Liver (tissue), 8 donors: ENCODE measurements at regions not wholly inside any gene's neighbourhood (a gene's known extent, or its start where the extent isn't known, plus 50 kb on each side); places are given as distances from the start of the nearest gene placed in this dataset.

Experiments
- DNase-seq: peaks from one replicate; pipeline ENCODE4 v3.0.0-alpha.2; 2017; ENCODE audit warnings: low spot score
- H3K27ac ChIP-seq, 2 donors: one replicate each; pipeline ENCODE4 v1.7.0; 2013; ENCODE audit warnings: inconsistent platforms in 2 of 2, low read length in 2 of 2, control low read depth in 1 of 2, low read depth in 1 of 2, mild to moderate bottlenecking in 1 of 2
- H3K27me3 ChIP-seq, 4 donors: one replicate each; pipeline versions ENCODE4 v1.6.1 to v1.7.0; 2013; ENCODE audit warnings: low read length in 3 of 4, inconsistent platforms in 1 of 4, mild to moderate bottlenecking in 1 of 4, moderate library complexity in 1 of 4; ENCODE audit not compliant: control insufficient read depth in 4 of 4, insufficient read depth in 4 of 4
- H3K36me3 ChIP-seq, 4 donors: one replicate each; pipeline versions ENCODE4 v1.6.1 to v1.7.0; 2013; ENCODE audit warnings: low read length in 3 of 4, mild to moderate bottlenecking in 3 of 4, low read depth in 1 of 4, moderate library complexity in 1 of 4; ENCODE audit not compliant: control insufficient read depth in 4 of 4, insufficient read depth in 3 of 4
- H3K4me1 ChIP-seq, 4 donors: one replicate each; pipeline versions ENCODE4 v1.6.1 to v1.7.0; 2013; ENCODE audit warnings: low read length in 3 of 4, mild to moderate bottlenecking in 3 of 4, moderate library complexity in 1 of 4; ENCODE audit not compliant: control insufficient read depth in 4 of 4, insufficient read depth in 4 of 4
- H3K4me3 ChIP-seq, 3 donors: one replicate each; pipeline versions ENCODE4 v1.6.1 to v1.7.0; 2013; ENCODE audit warnings: low read length in 3 of 3, control low read depth in 1 of 3, low read depth in 1 of 3, mild to moderate bottlenecking in 1 of 3
- H3K9ac ChIP-seq, 2 donors: one replicate each; pipeline ENCODE4 v1.7.0; 2013; ENCODE audit warnings: low read length in 2 of 2, mild to moderate bottlenecking in 2 of 2, moderate library complexity in 2 of 2, control low read depth in 1 of 2, low read depth in 1 of 2
- H3K9me3 ChIP-seq, 4 donors: one replicate each; pipeline versions ENCODE4 v1.6.1 to v1.7.0; 2013; ENCODE audit warnings: low read length in 3 of 4; ENCODE audit not compliant: control insufficient read depth in 4 of 4
- CTCF ChIP-seq: fragments of 150-350 bp; IDR thresholded peaks from 2 replicates; pipeline ENCODE4 v1.5.1; 2017; ENCODE audit warnings: improper control_type of control experiment, low read depth, low read length; ENCODE audit not compliant: missing input control
- EGR1 ChIP-seq, 2 donors: IDR thresholded peaks; 2 replicates each; pipeline ENCODE4 v1.6.1; 2016 to 2018; ENCODE audit warnings: antibody characterized with exemption in 2 of 2, low read depth in 2 of 2
- FOXA1 ChIP-seq: IDR thresholded peaks from 2 replicates; pipeline ENCODE4 v1.6.1; 2016; ENCODE audit warnings: antibody characterized with exemption
- FOXA2 ChIP-seq: IDR thresholded peaks from 2 replicates; pipeline ENCODE4 v1.6.1; 2016; ENCODE audit warnings: antibody characterized with exemption
- GABPA ChIP-seq, 2 donors: IDR thresholded peaks in 1 of 2; conservative IDR thresholded peaks in 1 of 2; 2 replicates each; pipeline ENCODE4 v1.6.1; 2016; ENCODE audit warnings: antibody characterized with exemption in 2 of 2, mild to moderate bottlenecking in 1 of 2, moderate library complexity in 1 of 2
- HNF4A ChIP-seq, 2 donors: conservative IDR thresholded peaks; 2 replicates each; pipeline ENCODE4 v1.6.1; 2016; ENCODE audit warnings: antibody characterized with exemption in 2 of 2, mild to moderate bottlenecking in 2 of 2
- HNF4G ChIP-seq: IDR thresholded peaks from 2 replicates; pipeline ENCODE4 v1.6.1; 2016; ENCODE audit warnings: antibody characterized with exemption
- JUND ChIP-seq, 2 donors: IDR thresholded peaks; 2 replicates each; pipeline ENCODE4 v1.6.1; 2016; ENCODE audit warnings: antibody characterized with exemption in 2 of 2
- NR2F2 ChIP-seq: IDR thresholded peaks from 2 replicates; pipeline ENCODE4 v1.6.1; 2016; ENCODE audit warnings: antibody characterized with exemption
- RAD21 ChIP-seq, 2 donors: IDR thresholded peaks; 2 replicates each; pipeline ENCODE4 v1.6.1; 2016; ENCODE audit warnings: antibody characterized with exemption in 2 of 2, mild to moderate bottlenecking in 2 of 2
- REST ChIP-seq: IDR thresholded peaks from 2 replicates; pipeline ENCODE4 v1.6.1; 2016; ENCODE audit warnings: antibody characterized with exemption, mild to moderate bottlenecking
- RXRA ChIP-seq, 2 donors: IDR thresholded peaks; 2 replicates each; pipeline ENCODE4 v1.6.1; 2017 to 2018; ENCODE audit warnings: antibody characterized with exemption in 2 of 2, mild to moderate bottlenecking in 1 of 2
- SP1 ChIP-seq: IDR thresholded peaks from 2 replicates; pipeline ENCODE4 v1.6.1; 2018; ENCODE audit warnings: antibody characterized with exemption, mild to moderate bottlenecking
- TAF1 ChIP-seq: conservative IDR thresholded peaks from 2 replicates; pipeline ENCODE4 v1.6.1; 2016; ENCODE audit warnings: antibody characterized with exemption, mild to moderate bottlenecking
- YY1 ChIP-seq: IDR thresholded peaks from 2 replicates; pipeline ENCODE4 v1.6.1; 2016; ENCODE audit warnings: antibody characterized with exemption, mild to moderate bottlenecking
- WGBS: extraction: QIAGEN DNeasy Blood & Tissue Kit; methylation state at CpG from one replicate; pipeline ENCODE4 v1.1.7; 2013; 5-methylcytosine and 5-hydroxymethylcytosine counted together
- TF ChIP-seq, protein P1 (sequence below): IDR thresholded peaks from 2 replicates; pipeline ENCODE4 v1.6.1; 2016; ENCODE audit warnings: antibody characterized with exemption
- TF ChIP-seq, protein P2 (sequence below): IDR thresholded peaks from 2 replicates; pipeline ENCODE4 v1.6.1; 2016; ENCODE audit warnings: antibody characterized with exemption
- TF ChIP-seq, protein P3 (sequence below): IDR thresholded peaks from 2 replicates; pipeline ENCODE4 v1.6.1; 2016; ENCODE audit warnings: antibody characterized with exemption
- donor health status: healthy.
- donor health status: healthy.
- donor health status: healthy.
- donor health status: healthy.
- donor health status: healthy.

GRCh38 chr5:4348423-4348822 is 752.8 kb downstream of the IRX1 start:
- no peak for TF ChIP-seq NR2F2
- TF ChIP-seq YY1 = no peak
- TF ChIP-seq RXRA (IDR thresholded peaks at IDR 0.05) = no peak
- TF ChIP-seq REST = no peak
- TF ChIP-seq FOXA1 = no peak
- no peak for TF ChIP-seq TAF1
- TF ChIP-seq RAD21 (IDR thresholded peaks at IDR 0.05) = no peak
- TF ChIP-seq SP1 = no peak
- TF ChIP-seq EGR1 (IDR thresholded peaks at IDR 0.05; ENCODE audit: low read depth in 2 of 2) = no peak
- TF ChIP-seq HNF4G = no peak
- TF ChIP-seq, protein P1, sequence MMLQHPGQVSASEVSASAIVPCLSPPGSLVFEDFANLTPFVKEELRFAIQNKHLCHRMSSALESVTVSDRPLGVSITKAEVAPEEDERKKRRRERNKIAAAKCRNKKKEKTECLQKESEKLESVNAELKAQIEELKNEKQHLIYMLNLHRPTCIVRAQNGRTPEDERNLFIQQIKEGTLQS = no peak
- no peak for TF ChIP-seq HNF4A (conservative IDR thresholded peaks at IDR 0.05)
- TF ChIP-seq JUND (IDR thresholded peaks at IDR 0.05) = no peak
- TF ChIP-seq, protein P2, sequence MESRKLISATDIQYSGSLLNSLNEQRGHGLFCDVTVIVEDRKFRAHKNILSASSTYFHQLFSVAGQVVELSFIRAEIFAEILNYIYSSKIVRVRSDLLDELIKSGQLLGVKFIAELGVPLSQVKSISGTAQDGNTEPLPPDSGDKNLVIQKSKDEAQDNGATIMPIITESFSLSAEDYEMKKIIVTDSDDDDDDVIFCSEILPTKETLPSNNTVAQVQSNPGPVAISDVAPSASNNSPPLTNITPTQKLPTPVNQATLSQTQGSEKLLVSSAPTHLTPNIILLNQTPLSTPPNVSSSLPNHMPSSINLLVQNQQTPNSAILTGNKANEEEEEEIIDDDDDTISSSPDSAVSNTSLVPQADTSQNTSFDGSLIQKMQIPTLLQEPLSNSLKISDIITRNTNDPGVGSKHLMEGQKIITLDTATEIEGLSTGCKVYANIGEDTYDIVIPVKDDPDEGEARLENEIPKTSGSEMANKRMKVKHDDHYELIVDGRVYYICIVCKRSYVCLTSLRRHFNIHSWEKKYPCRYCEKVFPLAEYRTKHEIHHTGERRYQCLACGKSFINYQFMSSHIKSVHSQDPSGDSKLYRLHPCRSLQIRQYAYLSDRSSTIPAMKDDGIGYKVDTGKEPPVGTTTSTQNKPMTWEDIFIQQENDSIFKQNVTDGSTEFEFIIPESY = no peak
- TF ChIP-seq, protein P3, sequence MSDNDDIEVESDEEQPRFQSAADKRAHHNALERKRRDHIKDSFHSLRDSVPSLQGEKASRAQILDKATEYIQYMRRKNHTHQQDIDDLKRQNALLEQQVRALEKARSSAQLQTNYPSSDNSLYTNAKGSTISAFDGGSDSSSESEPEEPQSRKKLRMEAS = no peak
- no peak for TF ChIP-seq CTCF
- no peak for TF ChIP-seq FOXA2
- no peak for TF ChIP-seq GABPA (IDR thresholded peaks at IDR 0.05 in 1 of 2, conservative IDR thresholded peaks at IDR 0.05 in 1 of 2)
- WGBS = 82% methylated on average over 3 of the region's 3 CpGs

DNA sequence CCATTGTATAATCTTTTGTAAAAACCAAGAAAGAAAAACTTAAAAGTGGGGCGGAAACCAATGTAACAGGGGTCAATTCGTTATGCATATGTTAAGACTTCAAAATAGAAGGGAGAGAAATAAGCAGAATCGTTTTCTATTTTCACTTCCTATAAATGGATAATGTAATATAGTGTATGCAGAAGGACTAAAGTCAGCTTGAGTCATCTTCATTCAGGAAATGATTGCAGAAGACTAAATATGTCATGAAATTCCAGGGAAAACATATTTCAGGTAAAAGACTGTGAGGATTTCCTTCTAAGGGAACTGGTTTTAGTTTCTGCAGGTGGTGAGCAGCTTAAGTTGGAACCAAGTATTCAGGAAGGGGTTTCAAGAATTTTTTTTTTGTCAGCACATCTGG is 753.3 kb downstream of the IRX1 start:
- 64% methylated on average over 3 of the region's 3 CpGs for WGBS
- H3K9ac ChIP-seq = no peak overlapping the region
- no peak overlapping the region for H3K4me3 ChIP-seq
- H3K27ac ChIP-seq = no peak overlapping the region
- H3K27me3 ChIP-seq = no peaks in the 10 kb centered on the region
- no peak for TF ChIP-seq FOXA2
- TF ChIP-seq TAF1 = no peak
- TF ChIP-seq, protein P2 = no peak
- TF ChIP-seq FOXA1 = no peak
- TF ChIP-seq RAD21 (IDR thresholded peaks at IDR 0.05) = no peak
- no peak for TF ChIP-seq EGR1 (IDR thresholded peaks at IDR 0.05; ENCODE audit: low read depth in 2 of 2)
- no peak for TF ChIP-seq NR2F2
- no peak for TF ChIP-seq HNF4G
- no peak for TF ChIP-seq CTCF
- H3K36me3 ChIP-seq = no peaks in the 10 kb centered on the region
- no peak for DNase-seq
- H3K9me3 ChIP-seq = no peaks in the 10 kb centered on the region
- H3K4me1 ChIP-seq = no peaks in the 10 kb centered on the region

More at GRCh38 chr5:4348423-4348822, 752.8 kb downstream of the IRX1 start:
- H3K4me1 ChIP-seq = no peaks in the 10 kb centered on the region
- no peaks in the 10 kb centered on the region for H3K36me3 ChIP-seq
- no peak overlapping the region for H3K4me3 ChIP-seq
- no peak overlapping the region for H3K9ac ChIP-seq
- no peaks in the 10 kb centered on the region for H3K9me3 ChIP-seq
- no peaks in the 10 kb centered on the region for H3K27me3 ChIP-seq
- H3K27ac ChIP-seq = no peak overlapping the region
- no peak for DNase-seq
